ENCODE measurements at regions not wholly inside any gene's neighbourhood (a gene's known extent, or its start where the extent isn't known, plus 50 kb on each side); places are given as distances from the start of the nearest gene placed in this dataset.

DNA sequence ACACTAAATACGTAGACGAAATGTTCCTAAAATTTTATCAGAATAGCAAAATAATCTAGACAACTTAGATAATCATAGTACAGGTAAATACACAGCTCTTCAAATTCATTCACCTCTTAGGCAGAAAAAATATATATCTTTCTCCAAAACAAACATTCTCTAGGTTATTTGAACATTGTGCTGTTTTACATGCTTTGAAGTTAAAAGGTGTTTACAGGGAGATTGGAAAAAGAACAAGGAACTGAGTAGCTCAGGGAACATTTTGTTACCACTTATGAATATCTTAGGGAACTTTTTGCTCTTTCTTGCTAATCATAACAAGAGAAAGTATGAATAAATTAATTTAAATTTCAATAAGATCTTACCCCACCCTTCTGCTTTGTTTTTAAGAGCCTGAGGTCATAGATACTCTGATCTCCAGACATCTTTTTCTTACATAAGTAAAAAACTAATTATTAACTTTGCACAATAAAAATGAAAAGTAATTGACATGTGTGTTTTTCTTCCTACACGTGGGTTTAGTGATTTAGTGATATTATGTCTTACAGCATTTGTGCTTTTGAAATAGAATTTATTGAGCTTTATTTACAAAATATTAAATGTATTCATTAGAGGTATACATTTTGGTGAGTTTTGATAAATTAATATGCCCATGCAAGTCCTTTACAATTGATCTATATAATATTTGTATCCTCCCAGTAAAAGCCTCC is 1141.4 kb upstream of the EYS start:
- no peaks in the 10 kb centered on the region for H3K9me1 ChIP-seq (ENCODE audit: control insufficient read depth, insufficient read depth, low read length)
- POLR2A ChIA-PET = no interaction called here

More for the DNA sequence above, 1141.4 kb upstream of the EYS start:
- FAIRE-seq = no peak
- no peaks in the 10 kb centered on the region for H3K4me1 ChIP-seq (replicated peaks in 1 of 2; ENCODE audit: control insufficient read depth in 2 of 2, insufficient read depth in 2 of 2, low read length in 2 of 2)
- no TSS peak for BruUV-seq (replicated peaks)
- no peaks in the 10 kb centered on the region for H3K9me3 ChIP-seq (replicated peaks; ENCODE audit: control insufficient read depth, insufficient read depth, low read depth, low read length)
- no peak overlapping the region for H3K27ac ChIP-seq (ENCODE audit: extremely low read depth, low read depth, low read length)
- 2% methylated on average over 3 of the region's 3 CpGs for WGBS (ENCODE audit: insufficient coverage, low coverage, missing lambda C conversion rate)
- intact Hi-C loops (cut with micrococcal nuclease) (no loop called here), in situ Hi-C loops (cut with MboI) (no loop called here)
- no peak for TF ChIP-seq CCNT2 (IDR thresholded peaks at IDR 0.05; ENCODE audit: borderline replicate concordance, extremely low read depth, insufficient read length, low read depth, low read length)
- no peak for TF ChIP-seq SMARCA5 (IDR thresholded peaks at IDR 0.05)
- TF ChIP-seq, protein P1, sequence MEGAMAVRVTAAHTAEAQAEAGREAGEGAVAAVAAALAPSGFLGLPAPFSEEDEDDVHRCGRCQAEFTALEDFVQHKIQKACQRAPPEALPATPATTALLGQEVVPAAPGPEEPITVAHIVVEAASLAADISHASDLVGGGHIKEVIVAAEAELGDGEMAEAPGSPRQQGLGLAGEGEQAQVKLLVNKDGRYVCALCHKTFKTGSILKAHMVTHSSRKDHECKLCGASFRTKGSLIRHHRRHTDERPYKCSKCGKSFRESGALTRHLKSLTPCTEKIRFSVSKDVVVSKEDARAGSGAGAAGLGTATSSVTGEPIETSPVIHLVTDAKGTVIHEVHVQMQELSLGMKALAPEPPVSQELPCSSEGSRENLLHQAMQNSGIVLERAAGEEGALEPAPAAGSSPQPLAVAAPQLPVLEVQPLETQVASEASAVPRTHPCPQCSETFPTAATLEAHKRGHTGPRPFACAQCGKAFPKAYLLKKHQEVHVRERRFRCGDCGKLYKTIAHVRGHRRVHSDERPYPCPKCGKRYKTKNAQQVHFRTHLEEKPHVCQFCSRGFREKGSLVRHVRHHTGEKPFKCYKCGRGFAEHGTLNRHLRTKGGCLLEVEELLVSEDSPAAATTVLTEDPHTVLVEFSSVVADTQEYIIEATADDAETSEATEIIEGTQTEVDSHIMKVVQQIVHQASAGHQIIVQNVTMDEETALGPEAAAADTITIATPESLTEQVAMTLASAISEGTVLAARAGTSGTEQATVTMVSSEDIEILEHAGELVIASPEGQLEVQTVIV (CRISPR knock-in tag; IDR thresholded peaks at IDR 0.05; ENCODE audit: borderline replicate concordance) = no peak
- no peak for TF ChIP-seq RBM14 (IDR thresholded peaks at IDR 0.05; ENCODE audit: borderline replicate concordance, insufficient read depth, low read depth, low read length)
- TF ChIP-seq, protein P2, sequence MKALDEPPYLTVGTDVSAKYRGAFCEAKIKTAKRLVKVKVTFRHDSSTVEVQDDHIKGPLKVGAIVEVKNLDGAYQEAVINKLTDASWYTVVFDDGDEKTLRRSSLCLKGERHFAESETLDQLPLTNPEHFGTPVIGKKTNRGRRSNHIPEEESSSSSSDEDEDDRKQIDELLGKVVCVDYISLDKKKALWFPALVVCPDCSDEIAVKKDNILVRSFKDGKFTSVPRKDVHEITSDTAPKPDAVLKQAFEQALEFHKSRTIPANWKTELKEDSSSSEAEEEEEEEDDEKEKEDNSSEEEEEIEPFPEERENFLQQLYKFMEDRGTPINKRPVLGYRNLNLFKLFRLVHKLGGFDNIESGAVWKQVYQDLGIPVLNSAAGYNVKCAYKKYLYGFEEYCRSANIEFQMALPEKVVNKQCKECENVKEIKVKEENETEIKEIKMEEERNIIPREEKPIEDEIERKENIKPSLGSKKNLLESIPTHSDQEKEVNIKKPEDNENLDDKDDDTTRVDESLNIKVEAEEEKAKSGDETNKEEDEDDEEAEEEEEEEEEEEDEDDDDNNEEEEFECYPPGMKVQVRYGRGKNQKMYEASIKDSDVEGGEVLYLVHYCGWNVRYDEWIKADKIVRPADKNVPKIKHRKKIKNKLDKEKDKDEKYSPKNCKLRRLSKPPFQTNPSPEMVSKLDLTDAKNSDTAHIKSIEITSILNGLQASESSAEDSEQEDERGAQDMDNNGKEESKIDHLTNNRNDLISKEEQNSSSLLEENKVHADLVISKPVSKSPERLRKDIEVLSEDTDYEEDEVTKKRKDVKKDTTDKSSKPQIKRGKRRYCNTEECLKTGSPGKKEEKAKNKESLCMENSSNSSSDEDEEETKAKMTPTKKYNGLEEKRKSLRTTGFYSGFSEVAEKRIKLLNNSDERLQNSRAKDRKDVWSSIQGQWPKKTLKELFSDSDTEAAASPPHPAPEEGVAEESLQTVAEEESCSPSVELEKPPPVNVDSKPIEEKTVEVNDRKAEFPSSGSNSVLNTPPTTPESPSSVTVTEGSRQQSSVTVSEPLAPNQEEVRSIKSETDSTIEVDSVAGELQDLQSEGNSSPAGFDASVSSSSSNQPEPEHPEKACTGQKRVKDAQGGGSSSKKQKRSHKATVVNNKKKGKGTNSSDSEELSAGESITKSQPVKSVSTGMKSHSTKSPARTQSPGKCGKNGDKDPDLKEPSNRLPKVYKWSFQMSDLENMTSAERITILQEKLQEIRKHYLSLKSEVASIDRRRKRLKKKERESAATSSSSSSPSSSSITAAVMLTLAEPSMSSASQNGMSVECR (CRISPR knock-in tag; IDR thresholded peaks at IDR 0.05) = no peak
- TF ChIP-seq, protein P3, sequence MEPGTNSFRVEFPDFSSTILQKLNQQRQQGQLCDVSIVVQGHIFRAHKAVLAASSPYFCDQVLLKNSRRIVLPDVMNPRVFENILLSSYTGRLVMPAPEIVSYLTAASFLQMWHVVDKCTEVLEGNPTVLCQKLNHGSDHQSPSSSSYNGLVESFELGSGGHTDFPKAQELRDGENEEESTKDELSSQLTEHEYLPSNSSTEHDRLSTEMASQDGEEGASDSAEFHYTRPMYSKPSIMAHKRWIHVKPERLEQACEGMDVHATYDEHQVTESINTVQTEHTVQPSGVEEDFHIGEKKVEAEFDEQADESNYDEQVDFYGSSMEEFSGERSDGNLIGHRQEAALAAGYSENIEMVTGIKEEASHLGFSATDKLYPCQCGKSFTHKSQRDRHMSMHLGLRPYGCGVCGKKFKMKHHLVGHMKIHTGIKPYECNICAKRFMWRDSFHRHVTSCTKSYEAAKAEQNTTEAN (CRISPR knock-in tag; IDR thresholded peaks at IDR 0.05) = no peak
- TF ChIP-seq PYGO2 (tag; IDR thresholded peaks at IDR 0.05) = no peak
- no peak for TF ChIP-seq XRCC3 (IDR thresholded peaks at IDR 0.05)
- no peak for TF ChIP-seq ZC3H11A (IDR thresholded peaks at IDR 0.05; ENCODE audit: low read depth, low read length)
- no peak for TF ChIP-seq BCL6 (CRISPR knock-in tag; IDR thresholded peaks at IDR 0.05)
- TF ChIP-seq, protein P4, sequence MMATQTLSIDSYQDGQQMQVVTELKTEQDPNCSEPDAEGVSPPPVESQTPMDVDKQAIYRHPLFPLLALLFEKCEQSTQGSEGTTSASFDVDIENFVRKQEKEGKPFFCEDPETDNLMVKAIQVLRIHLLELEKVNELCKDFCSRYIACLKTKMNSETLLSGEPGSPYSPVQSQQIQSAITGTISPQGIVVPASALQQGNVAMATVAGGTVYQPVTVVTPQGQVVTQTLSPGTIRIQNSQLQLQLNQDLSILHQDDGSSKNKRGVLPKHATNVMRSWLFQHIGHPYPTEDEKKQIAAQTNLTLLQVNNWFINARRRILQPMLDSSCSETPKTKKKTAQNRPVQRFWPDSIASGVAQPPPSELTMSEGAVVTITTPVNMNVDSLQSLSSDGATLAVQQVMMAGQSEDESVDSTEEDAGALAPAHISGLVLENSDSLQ (IDR thresholded peaks at IDR 0.05) = no peak
- H3K4me3 ChIP-seq = no peak overlapping the region
- no peak overlapping the region for H3K9ac ChIP-seq (ENCODE audit: insufficient read depth in 1 of 2, low read depth in 2 of 2, low read length in 2 of 2)
- H3K4me2 ChIP-seq (ENCODE audit: insufficient read depth, low read length) = no peak overlapping the region
- no peaks in the 10 kb centered on the region for H3K27me3 ChIP-seq (ENCODE audit: control insufficient read depth in 2 of 2, insufficient read depth in 2 of 2, low read length in 2 of 2)
- ATAC-seq = no peak
- H2AFZ ChIP-seq (ENCODE audit: low read depth, low read length) = no peak overlapping the region
- CTCF ChIA-PET (ENCODE audit: low intra/inter-chr PET ratio) = no interaction called here
- no peak for DNase-seq (ENCODE audit: extremely low read depth in 1 of 4, low spot score in 3 of 4)
- no peaks in the 10 kb centered on the region for H3K79me2 ChIP-seq (ENCODE audit: control insufficient read depth, insufficient read depth, low read length)
- H4K20me1 ChIP-seq (replicated peaks; ENCODE audit: control insufficient read depth, insufficient read depth, low read length) = no peaks in the 10 kb centered on the region
- H3K36me3 ChIP-seq (ENCODE audit: control insufficient read depth, insufficient read depth, low read length) = no peaks in the 10 kb centered on the region

Measured in K562 (cell line).